ENCODE measurements at regions not wholly inside any gene's neighbourhood (a gene's known extent, or its start where the extent isn't known, plus 50 kb on each side); places are given as distances from the start of the nearest gene placed in this dataset.

GRCh38 chr6:167501831-167502385, 177.0 kb downstream of the TTLL2 start:
- Histone ChIP-seq H3K9me3 (no peaks in the 10 kb centered on the region), H3K27me3 (no peaks in the 10 kb centered on the region), H3K4me1 (no peaks in the 10 kb centered on the region), H3K4me3 (no peak overlapping the region), H3K36me3 (no peaks in the 10 kb centered on the region), H3K27ac (no peak overlapping the region)
- 75 to 80% methylated on average over 18 to 19 of the region's 19 CpGs for WGBS, 2 donors
- DNase-seq (ENCODE audit: low spot score in 2 of 2): no peak
- TF ChIP-seq CTCF (IDR thresholded peaks at IDR 0.05): peak in 1 of 5 experiments; percentile 8
- TF ChIP-seq EP300 (IDR thresholded peaks at IDR 0.05): no peak

GRCh38 chr6:167502471-167502870, 177.6 kb downstream of the TTLL2 start:
- Histone ChIP-seq H3K9me3 (no peaks in the 10 kb centered on the region), H3K4me3 (no peak overlapping the region), H3K27ac (no peak overlapping the region), H3K36me3 (no peaks in the 10 kb centered on the region), H3K4me1 (no peaks in the 10 kb centered on the region), H3K27me3 (no peaks in the 10 kb centered on the region)
- no peak for DNase-seq (ENCODE audit: low spot score in 2 of 2)
- WGBS, 2 donors: 86 to 87% methylated on average over 7 of the region's 7 CpGs
- TF ChIP-seq EP300 (IDR thresholded peaks at IDR 0.05) (no peak), CTCF (IDR thresholded peaks at IDR 0.05) (no peak), POLR2A (IDR thresholded peaks at IDR 0.05) (no peak)

- Histone ChIP-seq H3K27me3 (no peaks in the 10 kb centered on the region), H3K9me3 (no peaks in the 10 kb centered on the region), H3K27ac (no peak overlapping the region), H3K36me3 (no peaks in the 10 kb centered on the region), H3K4me3 (no peak overlapping the region), H3K4me1 (no peaks in the 10 kb centered on the region)
- 67 to 70% methylated on average over 6 of the region's 6 CpGs for WGBS, 2 donors
- TF ChIP-seq POLR2A (IDR thresholded peaks at IDR 0.05): no peak
- TF ChIP-seq EP300 (IDR thresholded peaks at IDR 0.05): no peak
- TF ChIP-seq CTCF (IDR thresholded peaks at IDR 0.05): no peak
- no peak for DNase-seq (ENCODE audit: low spot score in 2 of 2)
Observed at GRCh38 chr6:167504385-167504961, 179.6 kb downstream of the TTLL2 start.

- TF ChIP-seq POLR2A (IDR thresholded peaks at IDR 0.05) (no peak), EP300 (IDR thresholded peaks at IDR 0.05) (no peak), CTCF (IDR thresholded peaks at IDR 0.05) (no peak)
- Histone ChIP-seq H3K27ac (no peak overlapping the region), H3K36me3 (no peaks in the 10 kb centered on the region), H3K4me1 (no peaks in the 10 kb centered on the region), H3K4me3 (no peak overlapping the region), H3K9me3 (no peaks in the 10 kb centered on the region), H3K27me3 (no peaks in the 10 kb centered on the region)
- 78 to 88% methylated on average over 7 of the region's 7 CpGs for WGBS, 2 donors
- no peak for DNase-seq (ENCODE audit: low spot score in 2 of 2)
Observed at GRCh38 chr6:167505199-167505598, 180.3 kb downstream of the TTLL2 start.

GRCh38 chr6:167505782-167506181, 180.9 kb downstream of the TTLL2 start:
- Histone ChIP-seq H3K9me3 (no peaks in the 10 kb centered on the region), H3K4me3 (no peak overlapping the region), H3K36me3 (no peaks in the 10 kb centered on the region), H3K27ac (no peak overlapping the region), H3K27me3 (no peaks in the 10 kb centered on the region), H3K4me1 (no peaks in the 10 kb centered on the region)
- TF ChIP-seq CTCF (IDR thresholded peaks at IDR 0.05) (no peak), POLR2A (IDR thresholded peaks at IDR 0.05) (no peak), EP300 (IDR thresholded peaks at IDR 0.05) (no peak)
- no peak for DNase-seq (ENCODE audit: low spot score in 2 of 2)
- WGBS, 2 donors: 73 to 78% methylated on average over 8 to 9 of the region's 13 CpGs

All from tibial nerve (tissue), 4 donors.